ENCODE measurements at regions not wholly inside any gene's neighbourhood (a gene's known extent, or its start where the extent isn't known, plus 50 kb on each side); places are given as distances from the start of the nearest gene placed in this dataset.

DNA sequence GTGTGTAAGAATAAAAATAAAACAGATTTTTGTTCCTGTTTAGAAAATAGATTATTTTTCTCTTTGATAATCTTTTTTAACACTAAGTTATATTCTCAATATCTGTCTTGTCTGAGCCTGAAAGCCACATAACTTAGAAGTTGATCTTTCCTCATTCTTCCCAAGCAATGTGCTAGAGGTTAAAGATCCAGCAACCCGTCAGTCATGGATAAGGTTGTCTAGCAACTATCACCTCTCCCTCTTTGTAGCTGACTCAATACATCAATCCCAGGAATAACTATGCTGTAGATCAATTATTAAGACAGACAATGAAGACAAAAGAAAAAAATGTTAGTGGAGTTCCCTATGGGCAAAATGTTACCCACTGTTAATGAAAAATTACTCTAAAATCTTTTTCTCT, 813.1 kb upstream of the CCDC179 start:
- Mint-ChIP-seq H3K27ac (no peak overlapping the region), H3K4me1 (ENCODE audit: low read depth) (no peaks in the 10 kb centered on the region), H3K27me3 (no peaks in the 10 kb centered on the region), H3K9me3 (no peaks in the 10 kb centered on the region), H3K4me3 (no peak overlapping the region), H3K36me3 (ENCODE audit: low read depth) (no peaks in the 10 kb centered on the region)
- Histone ChIP-seq H3K27ac (ENCODE audit: low read depth in 1 of 2, low read length in 2 of 2) (no peak overlapping the region), H3K9me3 (ENCODE audit: control insufficient read depth in 1 of 2, insufficient read depth in 1 of 2, low read length in 2 of 2) (no peaks in the 10 kb centered on the region), H3K4me3 (ENCODE audit: low read length) (no peak overlapping the region), H3K27me3 (ENCODE audit: control insufficient read depth in 1 of 2, insufficient read depth in 2 of 2, low read length in 2 of 2) (no peaks in the 10 kb centered on the region), H3K4me1 (ENCODE audit: insufficient read depth, low read length) (no peaks in the 10 kb centered on the region), H3K36me3 (ENCODE audit: insufficient read depth, low read length) (no peaks in the 10 kb centered on the region)
- TF ChIP-seq, protein P1, sequence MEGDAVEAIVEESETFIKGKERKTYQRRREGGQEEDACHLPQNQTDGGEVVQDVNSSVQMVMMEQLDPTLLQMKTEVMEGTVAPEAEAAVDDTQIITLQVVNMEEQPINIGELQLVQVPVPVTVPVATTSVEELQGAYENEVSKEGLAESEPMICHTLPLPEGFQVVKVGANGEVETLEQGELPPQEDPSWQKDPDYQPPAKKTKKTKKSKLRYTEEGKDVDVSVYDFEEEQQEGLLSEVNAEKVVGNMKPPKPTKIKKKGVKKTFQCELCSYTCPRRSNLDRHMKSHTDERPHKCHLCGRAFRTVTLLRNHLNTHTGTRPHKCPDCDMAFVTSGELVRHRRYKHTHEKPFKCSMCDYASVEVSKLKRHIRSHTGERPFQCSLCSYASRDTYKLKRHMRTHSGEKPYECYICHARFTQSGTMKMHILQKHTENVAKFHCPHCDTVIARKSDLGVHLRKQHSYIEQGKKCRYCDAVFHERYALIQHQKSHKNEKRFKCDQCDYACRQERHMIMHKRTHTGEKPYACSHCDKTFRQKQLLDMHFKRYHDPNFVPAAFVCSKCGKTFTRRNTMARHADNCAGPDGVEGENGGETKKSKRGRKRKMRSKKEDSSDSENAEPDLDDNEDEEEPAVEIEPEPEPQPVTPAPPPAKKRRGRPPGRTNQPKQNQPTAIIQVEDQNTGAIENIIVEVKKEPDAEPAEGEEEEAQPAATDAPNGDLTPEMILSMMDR (IDR thresholded peaks at IDR 0.05), result no peak
- no peak for ATAC-seq (ENCODE audit: poor library complexity)
- CTCF ChIA-PET, result no interaction called here
- no peak for DNase-seq
- POLR2A ChIA-PET, result no interaction called here
- intact Hi-C loops (cut with DNase I, micrococcal nuclease), result no loop called here

DNA sequence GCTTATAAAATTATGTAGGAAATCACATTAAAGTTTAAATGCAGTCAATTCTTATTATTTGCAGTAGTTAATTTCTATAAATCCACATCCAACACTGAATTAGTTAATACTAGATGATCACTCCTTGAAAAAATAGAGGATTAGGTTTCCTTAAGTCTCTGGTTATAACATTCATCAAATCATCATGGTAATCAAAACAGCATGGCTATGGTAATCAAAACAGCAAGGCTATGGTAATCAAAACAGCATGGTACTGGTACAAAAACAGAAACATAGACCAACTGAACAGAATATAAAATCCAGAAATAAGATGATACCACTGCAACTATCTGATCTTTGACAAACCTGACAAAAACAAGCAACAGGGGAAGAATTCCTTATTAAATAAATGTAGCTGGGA, 814.6 kb upstream of the CCDC179 start:
- Mint-ChIP-seq H3K4me3 (no peak overlapping the region), H3K27ac (no peak overlapping the region), H3K4me1 (ENCODE audit: low read depth) (no peaks in the 10 kb centered on the region), H3K27me3 (no peaks in the 10 kb centered on the region), H3K36me3 (ENCODE audit: low read depth) (no peaks in the 10 kb centered on the region), H3K9me3 (no peaks in the 10 kb centered on the region)
- H3K9me3 ChIP-seq (ENCODE audit: control insufficient read depth in 1 of 2, insufficient read depth in 1 of 2, low read length in 2 of 2), result peaks cover 0 to 10% of the 10 kb centered on the region in 2 experiments
- ATAC-seq (ENCODE audit: poor library complexity) (no peak), DNase-seq (no peak)
- intact Hi-C loops (cut with DNase I, micrococcal nuclease), result no loop called here
- ChIA-PET POLR2A (no interaction called here), CTCF (no interaction called here)
- H3K27ac ChIP-seq (ENCODE audit: low read depth in 1 of 2, low read length in 2 of 2), result no peak overlapping the region
- no peaks in the 10 kb centered on the region for H3K27me3 ChIP-seq (ENCODE audit: control insufficient read depth in 1 of 2, insufficient read depth in 2 of 2, low read length in 2 of 2)
- TF ChIP-seq, protein P1 (IDR thresholded peaks at IDR 0.05), result no peak
- no peak overlapping the region for H3K4me3 ChIP-seq (ENCODE audit: low read length)
- no peaks in the 10 kb centered on the region for H3K4me1 ChIP-seq (ENCODE audit: insufficient read depth, low read length)
- no peaks in the 10 kb centered on the region for H3K36me3 ChIP-seq (ENCODE audit: insufficient read depth, low read length)

DNA sequence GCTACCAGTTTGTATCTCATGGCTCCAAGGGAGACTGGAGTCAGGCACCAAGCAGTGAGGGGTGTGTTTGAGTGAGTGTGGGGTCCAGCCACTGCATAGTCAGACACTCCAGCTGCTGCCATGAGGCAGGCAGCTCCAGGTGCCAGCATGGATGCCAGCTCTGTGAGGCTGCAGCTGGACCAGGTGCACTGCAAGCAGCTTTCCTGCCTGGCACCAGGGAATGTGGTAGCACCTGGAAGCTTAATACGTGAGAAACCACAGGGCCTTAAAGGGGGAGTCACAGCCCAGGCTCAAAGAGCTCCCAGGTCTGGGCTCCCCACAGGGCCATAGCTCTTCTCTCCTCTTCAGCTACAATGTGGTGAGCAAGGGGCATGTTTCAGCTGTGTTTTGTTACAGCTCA, 817.8 kb upstream of the LUZP2 start:
- intact Hi-C loops (cut with DNase I, micrococcal nuclease), result no loop called here
- POLR2A ChIA-PET, result no interaction called here
- no peaks in the 10 kb centered on the region for H3K27me3 Mint-ChIP-seq

More for the DNA sequence above, 817.8 kb upstream of the LUZP2 start:
- TF ChIP-seq, protein P1 (IDR thresholded peaks at IDR 0.05), result no peak
- Histone ChIP-seq H3K4me1 (ENCODE audit: insufficient read depth, low read length) (no peaks in the 10 kb centered on the region), H3K36me3 (ENCODE audit: insufficient read depth, low read length) (no peaks in the 10 kb centered on the region), H3K9me3 (ENCODE audit: control insufficient read depth in 1 of 2, insufficient read depth in 1 of 2, low read length in 2 of 2) (peaks cover 0 to 23% of the 10 kb centered on the region in 2 experiments), H3K27me3 (ENCODE audit: control insufficient read depth in 1 of 2, insufficient read depth in 2 of 2, low read length in 2 of 2) (no peaks in the 10 kb centered on the region), H3K27ac (ENCODE audit: low read depth in 1 of 2, low read length in 2 of 2) (no peak overlapping the region), H3K4me3 (ENCODE audit: low read length) (no peak overlapping the region)
- no peaks in the 10 kb centered on the region for H3K36me3 Mint-ChIP-seq (ENCODE audit: low read depth)
- no peak overlapping the region for H3K27ac Mint-ChIP-seq
- CTCF ChIA-PET, result no interaction called here
- no peak for DNase-seq
- H3K9me3 Mint-ChIP-seq, result no peaks in the 10 kb centered on the region
- H3K4me3 Mint-ChIP-seq, result no peak overlapping the region
- no peaks in the 10 kb centered on the region for H3K4me1 Mint-ChIP-seq (ENCODE audit: low read depth)
- ATAC-seq (ENCODE audit: poor library complexity), result no peak
